Duodenal mucosa (tissue), 2 donors: ENCODE measurements at regions not wholly inside any gene's neighbourhood (a gene's known extent, or its start where the extent isn't known, plus 50 kb on each side); places are given as distances from the start of the nearest gene placed in this dataset.

Experiments used
- H3K27ac ChIP-seq: one replicate; pipeline ENCODE4 v1.7.0; 2013; ENCODE audit warnings: low read depth, low read length
- H3K27me3 ChIP-seq, 2 donors: one replicate each; pipeline ENCODE4 v1.7.0; 2013; ENCODE audit warnings: low read length in 2 of 2, control low read depth in 1 of 2; ENCODE audit not compliant: insufficient read depth in 2 of 2, control insufficient read depth in 1 of 2
- H3K36me3 ChIP-seq, 2 donors: one replicate each; pipeline ENCODE4 v1.7.0; 2013; ENCODE audit warnings: low read length in 2 of 2, control low read depth in 1 of 2; ENCODE audit not compliant: insufficient read depth in 2 of 2, control insufficient read depth in 1 of 2
- H3K4me1 ChIP-seq, 2 donors: one replicate each; pipeline ENCODE4 v1.7.0; 2013; ENCODE audit warnings: low read length in 2 of 2, control low read depth in 1 of 2; ENCODE audit not compliant: insufficient read depth in 2 of 2, control insufficient read depth in 1 of 2
- H3K4me3 ChIP-seq, 2 donors: one replicate each; pipeline ENCODE4 v1.7.0; 2013; ENCODE audit warnings: low read length in 2 of 2, low read depth in 1 of 2
- H3K9ac ChIP-seq, 2 donors: one replicate each; pipeline ENCODE4 v1.7.0; 2013; ENCODE audit warnings: low read length in 2 of 2, low read depth in 1 of 2
- H3K9me3 ChIP-seq, 2 donors: one replicate each; pipeline ENCODE4 v1.7.0; 2013; ENCODE audit warnings: low read length in 2 of 2, control low read depth in 1 of 2; ENCODE audit not compliant: control insufficient read depth in 1 of 2

DNA sequence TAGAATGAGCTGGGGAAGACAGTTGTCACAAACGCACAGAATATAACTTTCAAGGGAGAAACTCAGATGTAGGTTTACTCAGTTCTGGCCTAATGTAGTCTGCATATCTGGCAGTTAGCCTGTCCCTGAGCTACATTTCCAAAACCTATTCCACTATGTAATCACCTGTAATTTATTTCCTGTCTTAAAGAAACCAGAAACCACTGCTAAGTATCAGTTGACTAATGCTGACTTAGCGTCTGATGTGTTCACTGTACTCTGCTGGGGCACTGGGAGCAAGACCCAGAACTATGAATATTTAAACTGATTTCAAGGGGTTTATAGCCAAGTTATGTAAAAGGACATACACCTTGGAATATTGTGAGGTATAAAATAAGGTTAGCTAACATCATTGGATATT, 1995.2 kb upstream of the PIK3C3 start:
- Histone ChIP-seq H3K4me3 (no peak overlapping the region), H3K9me3 (no peaks in the 10 kb centered on the region), H3K27me3 (no peaks in the 10 kb centered on the region), H3K27ac (no peak overlapping the region), H3K4me1 (no peaks in the 10 kb centered on the region), H3K9ac (no peak overlapping the region), H3K36me3 (no peaks in the 10 kb centered on the region)

DNA sequence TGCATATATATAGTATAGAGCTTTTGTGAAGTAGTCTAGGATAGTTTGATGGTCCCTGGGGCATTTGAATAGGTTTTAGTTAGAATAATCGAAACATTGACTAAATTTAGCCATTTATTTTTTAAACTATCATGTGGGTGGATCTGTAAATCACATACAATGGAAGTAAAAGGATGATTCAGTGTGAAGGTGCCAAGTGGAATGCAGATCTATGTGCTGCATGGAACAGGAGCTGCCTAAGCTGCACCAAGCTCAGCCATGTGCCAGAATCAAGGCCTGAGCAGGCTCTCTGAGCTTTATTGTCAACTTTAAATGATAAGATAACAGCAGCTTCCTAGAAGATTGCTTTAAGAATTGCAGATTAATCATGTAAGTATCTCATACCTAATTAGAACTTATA, 1996.2 kb upstream of the PIK3C3 start:
- no peaks in the 10 kb centered on the region for H3K9me3 ChIP-seq
- H3K9ac ChIP-seq: no peak overlapping the region
- H3K4me3 ChIP-seq: no peak overlapping the region
- no peak overlapping the region for H3K27ac ChIP-seq
- no peaks in the 10 kb centered on the region for H3K36me3 ChIP-seq
- H3K4me1 ChIP-seq: no peaks in the 10 kb centered on the region
- H3K27me3 ChIP-seq: no peaks in the 10 kb centered on the region

DNA sequence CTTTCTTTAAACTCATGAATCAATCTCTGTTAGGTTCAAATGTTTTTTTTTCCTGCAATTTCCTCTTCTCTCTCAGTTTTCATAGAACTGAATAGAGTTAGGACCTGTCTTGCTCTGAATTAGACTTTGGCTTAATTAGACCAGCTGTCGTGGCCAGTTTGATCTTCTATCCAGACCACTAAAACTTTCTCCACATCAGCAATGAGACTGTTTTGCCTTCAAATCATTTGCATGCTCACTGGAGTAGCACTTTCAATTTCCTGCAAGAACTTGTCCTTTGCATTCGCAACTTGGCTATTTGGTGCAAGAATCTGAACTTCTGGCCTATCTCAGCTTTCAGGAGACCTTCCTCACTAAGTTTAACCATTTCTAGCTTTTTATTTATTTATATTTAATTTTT, 2002.2 kb upstream of the PIK3C3 start:
- no peaks in the 10 kb centered on the region for H3K27me3 ChIP-seq
- no peak overlapping the region for H3K27ac ChIP-seq

GRCh38 chr18:39951142-39951720, 2003.8 kb upstream of the PIK3C3 start:
- Histone ChIP-seq H3K4me3 (no peak overlapping the region), H3K27me3 (no peaks in the 10 kb centered on the region), H3K27ac (no peak overlapping the region), H3K4me1 (no peaks in the 10 kb centered on the region), H3K36me3 (no peaks in the 10 kb centered on the region), H3K9me3 (no peaks in the 10 kb centered on the region), H3K9ac (no peak overlapping the region)

More for the DNA sequence above, 2002.2 kb upstream of the PIK3C3 start:
- Histone ChIP-seq H3K4me1 (no peaks in the 10 kb centered on the region), H3K4me3 (no peak overlapping the region), H3K9ac (no peak overlapping the region), H3K9me3 (no peaks in the 10 kb centered on the region), H3K36me3 (no peaks in the 10 kb centered on the region)

DNA sequence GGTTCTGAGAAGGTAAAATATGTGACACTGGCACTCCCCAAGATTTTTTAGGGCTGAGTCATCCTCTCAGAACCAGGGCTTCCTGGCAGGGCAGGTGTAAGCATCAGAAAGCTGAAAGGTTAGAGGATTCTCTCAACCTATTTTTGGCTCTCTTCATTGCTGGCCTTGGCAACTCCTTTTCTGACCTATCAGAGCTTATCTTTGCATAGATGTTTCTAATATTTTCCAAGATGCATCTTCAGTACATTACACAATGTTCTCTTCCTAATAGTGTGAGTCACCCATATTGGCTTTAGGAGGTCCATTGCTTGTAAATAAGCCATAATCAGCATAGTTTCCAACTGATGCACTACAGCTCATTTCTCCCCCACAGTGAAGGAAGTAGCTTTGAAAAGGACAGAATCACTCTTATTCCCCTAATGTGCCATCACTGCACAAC, 2008.4 kb upstream of the PIK3C3 start:
- Histone ChIP-seq H3K27ac (no peak overlapping the region), H3K36me3 (no peaks in the 10 kb centered on the region)

DNA sequence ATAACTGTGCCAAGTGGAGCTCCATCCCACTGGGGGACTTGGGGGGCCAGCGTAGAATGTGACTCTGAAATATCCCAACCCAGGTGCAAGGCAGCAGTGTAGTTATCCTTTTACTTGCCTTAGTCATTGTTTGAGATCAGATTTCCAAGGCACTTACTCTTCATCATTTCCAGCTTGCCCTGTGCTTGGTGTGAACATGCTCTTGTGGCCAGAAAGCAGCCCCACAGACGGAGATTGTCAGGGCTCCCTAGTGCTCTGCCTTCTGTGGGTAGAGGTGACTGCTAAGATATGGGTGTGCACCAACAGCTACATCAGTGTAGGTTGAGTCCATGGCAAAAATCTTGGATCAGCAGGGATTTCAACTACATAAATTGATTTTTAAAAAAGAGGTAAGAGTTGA, 2010.0 kb upstream of the PIK3C3 start:
- Histone ChIP-seq H3K27me3 (no peaks in the 10 kb centered on the region), H3K4me1 (no peaks in the 10 kb centered on the region), H3K4me3 (no peak overlapping the region), H3K9me3 (no peaks in the 10 kb centered on the region), H3K36me3 (no peaks in the 10 kb centered on the region), H3K9ac (no peak overlapping the region), H3K27ac (no peak overlapping the region)

More for the DNA sequence above, 2008.4 kb upstream of the PIK3C3 start:
- no peaks in the 10 kb centered on the region for H3K9me3 ChIP-seq
- H3K9ac ChIP-seq: no peak overlapping the region
- H3K4me1 ChIP-seq: no peaks in the 10 kb centered on the region
- H3K4me3 ChIP-seq: no peak overlapping the region
- H3K27me3 ChIP-seq: no peaks in the 10 kb centered on the region

DNA sequence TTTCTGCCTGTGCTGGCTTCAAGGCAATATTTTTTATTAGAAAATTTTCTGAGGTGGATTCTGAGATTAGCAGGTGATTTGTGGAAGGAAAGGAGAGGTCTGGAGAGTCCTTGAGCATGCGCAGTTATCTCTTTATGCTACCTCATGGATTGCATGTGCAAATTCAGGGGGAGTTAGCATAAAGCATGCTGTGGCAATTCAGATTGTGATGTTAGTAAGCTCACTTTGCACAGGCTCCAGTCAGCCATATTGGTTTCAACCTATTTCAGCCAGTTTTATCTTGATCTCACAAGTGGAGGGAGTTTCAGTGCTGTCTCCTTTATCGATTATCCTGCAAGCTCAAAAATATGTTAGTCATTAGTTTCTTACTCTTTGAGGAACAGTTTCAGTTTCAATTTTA, 2012.3 kb upstream of the PIK3C3 start:
- no peaks in the 10 kb centered on the region for H3K4me1 ChIP-seq
- peaks cover 0 to 4% of the 10 kb centered on the region in 2 donors for H3K9me3 ChIP-seq
- no peaks in the 10 kb centered on the region for H3K27me3 ChIP-seq
- H3K4me3 ChIP-seq: no peak overlapping the region
- no peak overlapping the region for H3K9ac ChIP-seq
- H3K36me3 ChIP-seq: no peaks in the 10 kb centered on the region
- H3K27ac ChIP-seq: no peak overlapping the region

DNA sequence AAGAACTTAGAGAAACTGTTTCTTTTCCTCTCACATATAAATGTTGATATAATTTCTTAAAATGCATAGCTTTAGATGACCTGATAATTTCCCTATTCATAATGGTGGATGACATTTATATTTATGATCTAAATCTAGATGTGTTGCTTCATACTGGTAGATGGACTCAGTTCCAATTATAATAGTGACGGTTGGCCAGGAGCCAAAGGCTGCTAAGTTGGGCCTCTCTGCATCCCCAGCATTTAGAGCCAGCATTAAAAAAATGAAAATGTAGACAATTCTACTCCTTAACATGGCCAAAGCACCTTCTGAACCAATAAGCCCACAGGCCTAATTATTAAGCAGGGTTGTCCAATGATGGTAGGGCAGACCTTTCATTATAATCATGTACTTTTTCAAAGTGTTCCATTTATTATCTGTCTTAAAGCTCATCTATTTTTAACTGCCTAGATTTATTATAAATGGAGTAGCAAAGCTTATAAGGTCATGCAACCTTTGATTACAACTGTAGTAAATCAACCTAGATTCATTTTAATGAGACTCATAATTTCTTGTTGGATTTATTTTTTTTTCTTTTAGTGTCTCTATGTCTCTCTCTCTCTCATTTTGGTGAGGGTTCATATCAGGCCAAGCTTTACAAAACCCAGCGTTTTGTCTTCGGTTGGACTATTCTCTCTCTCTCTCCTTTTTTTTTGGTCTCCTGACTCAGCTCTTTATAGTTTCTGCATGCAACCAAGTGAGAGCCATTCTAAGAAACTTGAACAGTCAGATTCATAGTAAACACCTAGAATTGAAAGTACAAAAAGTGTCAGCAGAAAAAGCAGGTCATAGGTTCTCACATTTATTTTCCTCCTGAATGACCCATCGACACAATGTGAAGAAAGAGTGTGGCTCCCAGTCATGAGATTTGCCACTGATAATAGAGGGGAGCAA, 2016.1 kb upstream of the PIK3C3 start:
- Histone ChIP-seq H3K4me3 (no peak overlapping the region), H3K27me3 (no peaks in the 10 kb centered on the region), H3K9me3 (peaks cover 0 to 4% of the 10 kb centered on the region in 2 donors), H3K27ac (no peak overlapping the region), H3K36me3 (no peaks in the 10 kb centered on the region), H3K4me1 (no peaks in the 10 kb centered on the region), H3K9ac (no peak overlapping the region)

GRCh38 chr18:39935598-39935997, 2019.4 kb upstream of the PIK3C3 start:
- Histone ChIP-seq H3K9me3 (peaks cover 0 to 4% of the 10 kb centered on the region in 2 donors), H3K4me1 (no peaks in the 10 kb centered on the region), H3K27ac (no peak overlapping the region), H3K36me3 (no peaks in the 10 kb centered on the region), H3K9ac (no peak overlapping the region), H3K27me3 (no peaks in the 10 kb centered on the region), H3K4me3 (no peak overlapping the region)

DNA sequence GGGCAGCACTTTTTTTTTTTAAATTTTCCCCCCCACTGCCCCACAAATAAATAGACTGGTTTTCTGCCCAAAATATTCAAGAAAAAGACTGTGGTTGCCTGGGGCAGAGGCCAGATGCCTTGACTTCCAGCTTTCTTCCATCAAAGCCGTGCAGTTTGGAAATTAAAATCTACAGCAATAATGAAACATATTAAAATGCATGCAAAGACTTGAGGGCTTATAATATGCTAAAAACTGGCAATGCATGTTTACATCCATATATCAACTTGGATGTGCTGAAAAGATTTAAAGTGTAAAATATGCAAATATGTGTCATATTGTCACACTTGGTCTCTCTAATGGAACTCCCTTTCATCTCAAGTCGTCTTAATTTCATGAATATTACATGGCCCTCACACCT, 2036.2 kb upstream of the PIK3C3 start:
- H3K27ac ChIP-seq: no peak overlapping the region
- no peaks in the 10 kb centered on the region for H3K36me3 ChIP-seq
- H3K9me3 ChIP-seq: no peaks in the 10 kb centered on the region
- H3K9ac ChIP-seq: no peak overlapping the region
- H3K4me3 ChIP-seq: no peak overlapping the region
- H3K4me1 ChIP-seq: no peaks in the 10 kb centered on the region
- no peaks in the 10 kb centered on the region for H3K27me3 ChIP-seq
